ENCODE measurements at regions not wholly inside any gene's neighbourhood (a gene's known extent, or its start where the extent isn't known, plus 50 kb on each side); places are given as distances from the start of the nearest gene placed in this dataset.
A peak's percentile ranks its signal among the peaks of the same experiment; 100 is the strongest.

DNA sequence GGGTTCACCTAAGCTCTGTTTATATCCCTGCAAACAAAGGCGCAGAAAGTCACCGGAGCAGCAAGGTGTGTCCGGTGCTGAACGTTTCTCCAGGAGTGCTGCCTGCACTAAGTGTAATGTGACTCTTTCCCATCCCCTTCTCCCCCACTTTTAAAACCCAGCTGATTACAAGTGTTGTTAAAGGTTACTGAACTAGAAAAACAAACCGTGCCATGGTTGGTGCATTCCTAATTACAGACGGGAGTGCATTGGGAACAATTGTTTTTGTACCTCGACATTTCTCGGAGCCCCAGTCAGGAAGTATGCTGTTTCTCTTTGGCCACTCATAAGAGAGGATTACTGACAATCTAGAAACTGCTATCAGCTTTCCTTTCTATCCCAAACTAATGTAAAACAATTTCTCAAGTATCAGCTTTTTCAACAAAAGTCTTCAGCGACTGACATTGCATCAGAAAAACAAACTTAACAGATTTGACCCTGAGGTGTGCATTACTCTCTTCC, 441.0 kb upstream of the SALL1 start:
- DNase-seq (ENCODE audit: low spot score) = no peak

DNA sequence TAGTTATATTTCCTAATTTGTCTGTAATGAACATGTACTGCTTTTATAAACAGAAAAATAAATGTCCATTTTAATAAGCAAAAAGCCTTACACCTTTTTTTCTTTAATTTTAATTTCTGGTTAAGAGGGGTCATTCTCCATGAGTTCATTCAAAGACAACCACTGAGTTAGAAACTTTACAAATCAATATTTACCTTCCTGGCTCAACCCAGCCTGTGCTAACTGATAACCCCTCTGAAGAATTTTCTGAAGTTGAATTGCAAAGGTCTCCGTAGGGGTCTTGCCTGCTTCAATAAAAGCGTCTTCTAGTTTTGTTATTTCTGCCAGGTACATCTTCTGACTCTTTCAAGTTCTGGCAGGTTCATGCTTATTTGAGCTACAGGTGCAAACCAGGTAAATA, 440.4 kb upstream of the SALL1 start:
- no peak for DNase-seq (ENCODE audit: low spot score)

DNA sequence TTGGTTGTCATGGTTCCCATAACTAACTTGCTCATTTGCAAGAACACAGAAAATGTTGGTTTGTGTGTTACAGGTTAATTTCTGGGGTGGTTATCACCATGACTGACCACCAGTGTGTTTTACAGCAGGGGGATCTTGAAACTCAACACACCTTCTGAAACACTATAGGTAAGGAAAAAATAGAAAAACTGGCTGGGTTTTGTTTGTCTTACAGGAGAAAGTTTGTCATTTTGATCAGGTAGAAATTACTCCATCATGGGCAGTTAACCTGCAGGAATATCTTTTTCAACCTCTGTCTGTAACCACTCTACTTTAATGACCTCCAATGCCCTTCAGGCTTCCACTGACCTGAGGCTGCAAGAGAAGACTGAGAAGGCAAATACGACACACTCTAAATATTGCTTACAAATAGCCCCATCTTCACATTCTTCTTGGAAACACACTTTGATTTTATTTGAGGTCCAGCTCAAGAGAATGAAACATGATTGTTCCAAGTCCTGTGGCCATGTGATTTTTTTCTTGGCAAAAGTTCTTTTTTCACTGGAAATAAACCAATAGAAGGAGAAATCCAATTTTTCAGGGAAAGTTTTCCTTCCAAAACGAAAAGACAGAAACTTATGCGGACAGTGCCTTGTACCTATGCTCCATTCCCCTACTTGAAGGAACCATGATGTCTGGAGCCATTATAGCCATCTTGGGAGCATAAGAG, 428.7 kb upstream of the SALL1 start:
- no peak for DNase-seq (ENCODE audit: low spot score)

DNA sequence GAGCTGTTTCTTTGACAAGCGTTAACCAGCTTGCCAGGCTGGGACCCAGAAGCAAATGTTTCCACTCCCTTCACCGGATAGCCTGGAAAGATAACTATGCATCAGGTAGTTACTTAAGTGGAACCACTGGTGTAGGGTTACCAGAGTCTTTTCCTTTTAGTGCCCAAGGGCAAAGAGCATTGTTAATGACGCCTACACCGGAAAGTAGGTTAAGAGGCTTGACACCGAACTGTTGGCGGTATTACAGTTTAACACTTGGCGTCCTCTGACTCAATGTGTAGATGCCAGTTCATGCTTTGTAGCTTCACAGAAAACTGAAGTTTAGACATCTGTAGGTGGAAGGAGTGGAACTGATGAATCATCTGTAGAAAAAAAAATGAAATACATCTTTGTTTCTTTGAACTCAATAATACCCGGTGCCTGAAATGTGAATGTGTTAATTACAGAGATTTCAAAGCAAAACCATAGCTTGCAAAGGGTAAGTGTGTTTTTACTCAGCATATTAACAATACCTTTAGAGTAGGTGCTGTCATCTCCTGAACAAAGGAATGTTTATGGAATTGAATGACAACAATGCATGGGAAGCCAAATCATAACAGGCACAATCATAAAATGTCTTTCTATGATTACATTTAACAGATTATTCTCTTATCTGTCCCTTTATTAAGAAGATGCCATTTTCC, 426.7 kb upstream of the SALL1 start:
- no peak for DNase-seq (ENCODE audit: low spot score)

DNA sequence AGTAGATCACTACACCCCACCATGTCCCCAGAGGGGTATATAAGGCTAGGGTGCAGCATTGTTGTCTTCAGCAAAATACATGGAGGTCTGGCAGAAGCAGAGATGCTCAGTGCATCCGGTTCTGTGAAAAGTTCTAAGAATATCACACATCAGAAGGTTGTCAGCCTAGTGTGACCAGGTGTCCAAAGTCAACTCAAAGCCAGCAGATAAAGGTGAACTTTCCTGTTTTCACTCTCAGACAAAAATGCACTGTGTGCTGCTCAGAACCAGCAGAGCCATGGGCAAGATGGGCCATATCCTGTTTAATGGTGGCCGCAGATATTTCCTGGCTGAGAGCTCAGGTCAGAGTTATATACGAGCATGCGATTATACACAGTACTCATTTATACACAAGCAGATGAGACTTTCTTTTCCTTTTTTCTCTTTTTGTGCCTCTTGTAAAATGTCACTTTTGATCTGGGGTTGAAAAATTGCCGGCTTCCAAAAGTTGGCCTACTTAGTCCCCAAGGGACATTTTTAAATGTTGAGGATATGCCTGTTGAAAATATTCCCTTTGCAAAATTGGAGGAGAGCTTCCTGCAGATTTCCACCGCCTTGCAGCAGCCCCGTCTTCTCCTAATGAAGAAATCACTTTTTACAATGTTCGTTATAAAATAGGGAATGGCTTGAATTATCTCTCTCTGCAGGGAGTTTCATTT, 425.6 kb upstream of the SALL1 start:
- DNase-seq (ENCODE audit: low spot score) = no peak

DNA sequence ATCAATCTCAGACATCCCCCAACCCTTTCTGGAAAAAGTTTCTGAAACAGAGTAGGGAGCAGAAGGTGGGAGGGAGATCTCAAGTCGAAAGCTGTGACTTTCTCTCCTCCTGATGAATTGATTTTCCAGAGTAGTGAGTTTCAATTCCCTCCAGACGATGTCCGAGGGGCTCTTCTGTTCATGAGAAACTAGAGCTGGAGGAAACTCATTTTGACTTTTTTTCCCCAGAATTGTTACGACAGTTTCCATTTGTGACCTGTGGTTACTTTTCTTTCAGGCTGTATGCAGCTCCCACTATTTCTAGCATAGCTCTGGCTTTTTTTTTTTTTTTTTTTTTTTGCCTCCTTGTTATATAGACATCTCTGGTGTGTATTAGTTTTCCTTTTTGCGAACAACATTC, 422.1 kb upstream of the SALL1 start:
- no peak for DNase-seq (ENCODE audit: low spot score)

DNA sequence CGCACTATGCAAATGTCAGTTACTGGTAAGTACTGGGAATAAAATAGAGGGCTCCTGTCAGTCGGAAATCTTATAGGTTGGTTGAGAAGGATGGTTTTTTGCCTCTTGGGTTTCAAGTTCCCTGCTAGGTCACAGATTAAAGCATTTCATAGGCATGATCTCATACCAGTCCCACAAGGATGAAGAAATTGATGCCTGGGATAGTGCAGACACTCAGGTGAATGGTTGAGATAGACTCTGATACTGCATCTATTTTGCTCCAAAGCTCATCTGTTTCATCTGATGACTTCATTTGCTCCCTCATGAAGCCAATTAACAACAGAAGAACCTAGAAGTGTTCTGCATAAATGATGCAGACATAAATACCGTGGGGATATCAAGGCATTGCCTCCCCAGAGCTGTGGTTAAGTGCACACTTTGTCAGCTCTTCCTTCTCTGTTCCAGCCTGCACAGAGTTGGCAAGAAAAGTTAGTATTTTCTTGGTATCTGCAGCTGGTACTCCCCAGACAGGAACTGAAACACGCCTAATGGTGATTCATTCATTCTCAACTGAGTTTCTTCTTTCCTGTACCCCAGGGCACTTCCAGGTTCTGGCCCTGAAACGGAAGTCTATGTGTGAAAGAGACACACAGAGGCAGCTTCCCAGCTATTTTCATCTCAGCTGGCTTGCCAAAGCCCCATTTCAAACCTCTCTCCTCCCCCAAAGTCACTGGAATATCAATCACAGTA, 418.3 kb upstream of the SALL1 start:
- no peak for DNase-seq (ENCODE audit: low spot score)

DNA sequence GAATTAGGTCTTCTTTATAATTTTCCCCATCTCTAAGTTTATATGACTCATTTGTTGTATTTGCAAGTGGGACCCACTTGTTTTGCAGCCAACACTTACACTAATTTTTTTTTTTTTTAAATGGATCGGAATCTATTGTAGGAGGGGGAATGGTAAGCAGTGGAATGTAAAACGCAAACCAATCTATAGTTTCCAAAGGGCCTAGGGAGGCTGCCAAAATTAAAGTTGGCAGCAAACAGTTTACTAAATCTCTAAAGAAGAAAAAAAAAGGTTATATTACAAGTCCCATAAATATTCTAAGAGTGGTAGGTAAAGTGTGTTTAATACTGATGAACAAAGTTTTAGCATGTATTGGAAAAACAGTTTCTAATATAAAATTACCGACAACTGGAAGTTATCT, 416.8 kb upstream of the SALL1 start:
- DNase-seq (ENCODE audit: low spot score) = no peak

DNA sequence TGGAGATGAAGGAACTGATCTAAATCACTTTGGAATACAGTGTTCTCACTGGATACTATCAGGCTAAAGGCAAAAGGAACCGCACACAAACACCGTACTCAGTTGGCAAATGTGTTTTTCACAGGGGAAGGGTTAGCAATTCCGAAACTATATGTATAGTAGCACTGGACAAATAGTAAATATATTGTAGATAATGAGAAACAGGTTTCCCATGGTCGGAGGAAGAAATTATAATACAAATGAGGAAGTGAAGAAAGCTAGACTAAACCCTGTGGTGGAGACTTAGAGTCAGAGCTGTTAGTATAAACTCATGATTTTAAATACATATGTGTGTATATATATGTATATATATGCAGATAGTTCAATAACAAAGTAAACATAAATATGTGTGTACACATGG, 414.1 kb upstream of the SALL1 start:
- DNase-seq (ENCODE audit: low spot score) = no peak

DNA sequence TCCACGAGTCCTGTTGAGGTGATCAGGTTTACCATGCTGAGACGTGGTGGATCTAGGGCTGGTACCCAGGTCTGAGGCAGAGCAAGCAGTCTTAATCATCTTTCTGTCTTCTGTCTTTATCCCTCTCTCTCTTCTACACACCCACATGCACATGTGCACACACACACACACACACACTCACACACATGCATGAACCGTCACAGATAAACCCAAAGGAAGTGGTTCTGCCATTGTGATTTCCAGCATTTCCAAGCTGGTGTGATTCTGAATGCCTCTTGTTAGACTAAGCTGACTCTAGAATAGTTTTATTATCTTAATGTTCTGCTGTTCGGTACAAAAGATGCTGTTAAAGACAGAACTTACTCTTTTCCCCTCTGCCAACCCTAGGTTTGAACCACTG, 411.8 kb upstream of the SALL1 start:
- no peak for DNase-seq (ENCODE audit: low spot score)

DNA sequence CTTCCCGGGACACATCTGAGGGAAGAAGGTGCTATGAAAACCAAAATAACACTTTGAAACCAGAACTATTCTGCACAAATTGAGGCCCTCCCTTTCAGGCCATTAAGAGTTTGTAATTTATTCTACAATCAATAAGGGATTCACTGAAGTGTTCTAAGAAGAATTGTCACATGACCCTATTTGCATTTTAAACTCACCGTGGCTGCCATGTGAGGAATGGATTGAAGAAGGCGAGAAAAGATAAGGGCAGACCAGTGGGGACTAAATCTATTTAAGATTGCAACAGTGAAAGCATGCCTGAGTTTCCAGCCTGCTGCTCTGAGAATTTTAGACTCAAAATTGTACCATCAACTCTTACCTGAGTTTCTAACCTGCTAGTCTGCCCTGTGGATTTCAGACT, 408.8 kb upstream of the SALL1 start:
- no peak for DNase-seq (ENCODE audit: low spot score)

DNA sequence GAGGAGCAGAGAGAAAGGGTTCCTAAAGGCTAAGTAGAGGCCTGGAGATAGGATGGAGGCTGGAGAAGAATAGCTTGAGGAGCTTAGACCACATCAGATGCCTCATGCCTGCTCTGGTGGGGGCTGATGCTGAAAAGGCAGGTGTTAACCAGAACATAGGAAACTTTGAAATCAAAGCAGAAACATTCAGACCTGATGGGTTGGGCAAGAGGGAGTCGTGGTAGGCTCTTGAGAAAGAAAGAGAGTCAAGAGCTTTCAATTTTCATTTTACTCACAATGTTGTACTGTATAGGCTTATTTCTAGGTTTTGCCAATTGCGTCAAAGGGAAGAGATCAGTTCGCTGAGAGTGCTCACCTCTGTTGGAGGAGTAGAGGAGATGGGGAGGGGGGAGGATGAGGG, 406.6 kb upstream of the SALL1 start:
- no peak for DNase-seq (ENCODE audit: low spot score)

DNA sequence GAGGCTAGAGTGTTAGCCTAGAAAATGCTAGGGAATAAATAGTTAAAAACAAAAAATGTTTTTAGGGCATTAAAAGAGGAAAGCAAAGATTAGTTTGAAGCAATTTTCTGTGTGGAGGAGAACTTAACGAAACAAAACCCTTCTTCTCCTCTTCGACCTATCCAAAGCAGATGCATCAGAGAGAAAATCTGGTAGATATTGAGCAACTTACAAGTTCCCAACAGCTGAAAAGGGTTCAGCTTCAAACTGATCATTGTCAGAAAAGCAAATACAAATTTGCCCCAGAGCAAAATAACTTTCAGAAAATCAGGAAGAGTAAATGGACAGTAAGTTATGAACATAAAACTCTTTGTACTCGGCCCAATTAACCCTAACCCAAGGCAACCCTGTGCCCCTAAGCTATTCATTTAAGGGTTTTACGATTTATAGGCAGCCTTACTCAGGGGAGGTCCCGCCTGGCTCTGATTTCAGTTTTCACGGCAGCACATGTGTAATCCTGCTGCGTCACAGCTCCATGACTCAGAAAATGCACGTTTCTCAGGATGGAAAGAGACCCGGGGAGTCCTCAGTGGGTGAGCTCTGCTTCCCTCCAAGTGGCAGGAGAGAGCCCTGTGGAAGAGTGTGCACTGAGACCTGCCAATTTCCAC, 405.7 kb upstream of the SALL1 start:
- peak; percentile 25 for DNase-seq (ENCODE audit: low spot score)

DNA sequence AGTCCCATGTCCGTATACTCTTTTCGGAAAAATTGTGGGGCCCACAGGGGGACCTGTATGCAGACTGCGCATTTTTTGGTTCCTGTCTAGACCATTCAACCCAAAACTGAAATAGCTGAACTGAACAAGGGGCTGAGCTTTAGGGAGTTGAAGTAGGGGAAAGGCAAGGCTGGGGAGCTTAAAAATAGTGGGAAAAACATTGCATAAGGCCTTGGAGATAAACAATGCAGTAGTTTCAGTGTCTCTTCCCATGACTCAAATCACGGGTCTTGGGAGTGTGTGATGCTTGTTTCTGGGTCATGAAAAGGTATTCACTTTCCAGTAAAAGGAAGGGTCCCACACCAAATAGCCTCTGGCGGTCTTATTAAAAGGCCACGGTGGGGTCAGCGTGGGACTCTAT, 402.8 kb upstream of the SALL1 start:
- no peak for DNase-seq (ENCODE audit: low spot score)

DNA sequence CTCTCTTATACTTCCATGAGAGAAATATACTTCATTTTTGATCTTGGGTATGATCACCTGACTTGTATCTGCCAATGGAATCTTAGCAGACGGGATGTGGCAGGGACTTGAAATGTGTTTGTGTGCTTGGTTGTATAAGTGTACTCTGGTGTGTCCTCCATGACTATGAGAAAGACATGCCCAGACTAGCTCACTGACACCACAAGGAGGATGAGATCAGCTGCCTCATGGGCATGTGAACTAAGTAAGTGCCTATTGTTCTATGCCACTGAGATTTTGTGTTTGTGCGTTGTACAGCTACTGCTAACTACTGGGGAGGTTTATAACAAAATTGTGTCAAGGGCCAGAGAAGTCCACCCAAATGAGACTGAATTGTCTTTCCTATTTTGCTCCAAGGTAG, 402.2 kb upstream of the SALL1 start:
- no peak for DNase-seq (ENCODE audit: low spot score)

DNA sequence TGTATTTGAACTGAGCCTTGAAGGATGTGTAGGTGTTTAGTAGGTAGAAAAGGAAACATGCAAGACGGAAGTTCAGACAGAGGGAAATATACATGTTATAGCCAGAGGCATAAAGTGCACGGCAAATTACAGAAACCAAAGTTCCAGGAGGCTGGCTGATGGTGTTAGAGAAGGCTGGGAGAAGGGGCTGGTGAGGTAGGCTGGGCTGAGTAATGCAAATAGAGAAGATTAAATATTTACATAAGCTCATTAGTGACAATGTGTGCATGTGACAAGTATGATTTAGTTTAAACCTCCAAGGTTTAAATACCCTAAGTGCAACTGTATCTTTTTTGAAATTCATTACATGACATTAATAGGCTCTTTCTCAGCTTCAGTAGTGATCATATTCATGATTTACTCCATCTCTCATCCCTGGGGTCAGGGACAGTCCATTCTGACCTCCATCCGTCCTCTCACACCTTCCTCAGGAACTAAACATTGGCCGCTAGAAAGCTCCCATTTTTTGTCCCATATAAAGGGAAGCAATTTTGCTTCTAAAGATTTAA, 399.8 kb upstream of the SALL1 start:
- no peak for DNase-seq (ENCODE audit: low spot score)

DNA sequence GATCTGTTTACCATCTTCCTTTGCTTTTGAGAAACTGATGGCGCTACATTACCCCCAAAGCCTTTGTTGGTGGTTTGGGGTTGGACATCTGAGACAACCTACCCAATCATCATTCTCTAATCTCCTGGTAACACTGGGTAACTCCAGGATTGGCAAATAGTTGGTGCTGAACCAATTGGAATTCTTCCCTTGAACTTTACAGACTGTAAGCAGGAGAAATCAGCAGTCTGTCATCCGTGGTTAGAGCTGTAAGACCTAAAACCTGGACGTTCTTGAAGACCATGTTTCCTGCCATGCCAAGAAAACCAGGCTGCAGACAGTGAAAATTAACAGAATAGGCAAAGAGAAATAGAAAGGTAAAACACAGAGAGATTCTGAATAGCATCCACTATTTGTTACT, 398.8 kb upstream of the SALL1 start:
- no peak for DNase-seq (ENCODE audit: low spot score)

DNA sequence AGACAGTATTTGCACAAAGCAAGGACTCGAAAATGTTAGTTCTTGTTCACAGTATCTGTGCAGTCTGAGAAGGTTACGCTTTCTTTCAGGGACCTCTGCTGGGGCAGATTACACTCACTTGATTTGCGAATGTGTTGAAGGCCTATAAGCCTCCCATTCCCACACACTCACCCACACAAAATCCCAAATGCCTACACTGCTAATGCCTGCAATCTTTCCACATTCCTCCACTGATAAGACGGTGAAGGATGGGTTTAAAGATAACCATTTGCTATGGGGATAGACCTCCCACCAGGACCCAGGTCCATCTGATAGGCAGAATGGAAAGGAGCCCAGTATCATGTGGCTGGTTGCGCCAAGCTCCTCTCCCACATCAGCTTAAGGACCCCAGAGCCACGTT, 394.9 kb upstream of the SALL1 start:
- no peak for DNase-seq (ENCODE audit: low spot score)

DNA sequence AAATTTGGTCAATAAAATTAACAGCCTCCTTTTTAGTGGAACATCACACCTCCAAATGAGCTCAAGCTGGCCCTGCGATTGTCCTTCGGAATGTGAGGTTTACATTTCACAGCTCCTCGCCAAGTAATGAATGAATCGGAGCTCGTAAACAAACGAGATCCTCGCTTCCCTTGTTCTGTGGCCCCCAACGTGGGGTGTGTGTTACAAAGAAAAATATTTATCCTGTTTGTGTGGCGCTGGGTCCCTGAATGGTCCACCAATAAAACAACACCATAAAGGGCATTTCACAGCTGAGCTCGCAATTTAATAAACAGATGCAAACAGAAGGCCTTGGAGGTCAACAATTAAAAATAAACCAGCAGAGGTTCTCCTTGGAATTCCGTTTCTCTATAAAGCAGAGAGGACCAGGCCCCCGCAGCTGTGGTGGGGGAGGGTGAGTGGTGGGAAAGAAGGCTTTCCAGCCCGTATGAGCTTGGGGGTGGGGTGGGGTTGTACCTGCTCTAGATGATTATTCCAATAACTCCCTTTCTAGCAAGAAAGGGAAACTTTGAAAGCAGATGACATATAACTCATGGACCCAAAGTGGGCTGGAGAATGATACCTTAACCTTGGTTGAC, 393.9 kb upstream of the SALL1 start:
- no peak for DNase-seq (ENCODE audit: low spot score)

DNA sequence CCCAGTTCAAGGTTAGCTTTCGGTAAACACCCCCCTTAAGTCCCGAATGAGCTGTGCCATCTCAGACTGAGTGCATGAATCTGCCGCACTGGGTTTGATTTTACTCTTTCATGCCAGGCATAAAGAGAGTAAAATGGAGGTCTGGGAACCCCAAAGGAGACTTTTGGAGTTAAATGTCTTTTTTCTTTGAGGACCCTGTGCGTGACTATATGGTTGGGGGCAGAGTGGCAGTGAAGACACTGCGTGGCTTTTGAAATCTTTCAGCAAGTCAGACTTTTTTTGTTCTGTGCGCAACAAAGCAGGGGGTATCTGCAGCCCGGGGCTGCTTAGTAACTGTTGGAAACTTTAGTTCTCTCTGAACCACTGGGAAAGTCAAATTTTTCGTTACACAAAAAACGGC, 392.9 kb upstream of the SALL1 start:
- no peak for DNase-seq (ENCODE audit: low spot score)

Data from RKO (cell line).